MM.1S (cell line): ENCODE measurements at regions not wholly inside any gene's neighbourhood (a gene's known extent, or its start where the extent isn't known, plus 50 kb on each side); places are given as distances from the start of the nearest gene placed in this dataset.
"Not testable (repeated sequence)": the region's sequence is repeated elsewhere in the genome, so short reads cannot be mapped to it uniquely, and the experiment has no call there.

ENCODE experiments used
- DNase-seq: peaks from one replicate; pipeline ENCODE4 v3.0.0-alpha.2; 2015
- H2AFZ ChIP-seq: fragments of 300-600 bp; sonication (generic); 2 replicates; pipeline ENCODE4 v1.6.0; 2016; ENCODE audit warnings: antibody characterized with exemption, low read length
- H3F3A ChIP-seq: fragments of 300-600 bp; sonication (generic); 2 replicates; pipeline ENCODE4 v1.6.1; 2016; ENCODE audit warnings: mild to moderate bottlenecking, antibody characterized with exemption, low read length, moderate library complexity, mixed read lengths; ENCODE audit not compliant: insufficient read depth
- H3K27ac ChIP-seq: fragments of 300-600 bp; sonication (generic); 2 replicates; pipeline ENCODE4 v1.5.1; 2016; ENCODE audit warnings: mild to moderate bottlenecking, low read length
- H3K27me3 ChIP-seq: fragments of 300-600 bp; sonication (generic); replicated peaks from 2 replicates; pipeline ENCODE4 v1.6.0; 2016; ENCODE audit warnings: low read length; ENCODE audit not compliant: insufficient read depth
- H3K36me3 ChIP-seq: fragments of 300-600 bp; sonication (generic); replicated peaks from 2 replicates; pipeline ENCODE4 v1.6.1; 2016; ENCODE audit warnings: mild to moderate bottlenecking, low read length, mixed read lengths; ENCODE audit not compliant: insufficient read depth
- H3K4me1 ChIP-seq: fragments of 300-600 bp; sonication (generic); 2 replicates; pipeline ENCODE4 v1.6.1; 2016; ENCODE audit warnings: low read length, mixed read lengths
- H3K4me2 ChIP-seq: fragments of 300-600 bp; sonication (generic); 2 replicates; pipeline ENCODE4 v1.6.0; 2016; ENCODE audit warnings: low read depth, low read length
- H3K4me3 ChIP-seq: fragments of 300-600 bp; sonication (generic); 2 replicates; pipeline ENCODE4 v1.5.1; 2016; ENCODE audit warnings: low read length, mixed read lengths
- H3K79me2 ChIP-seq: fragments of 300-600 bp; sonication (generic); 2 replicates; pipeline ENCODE4 v1.6.1; 2016; ENCODE audit warnings: mixed run types, low read length, mixed read lengths
- H3K9ac ChIP-seq: fragments of 300-600 bp; sonication (generic); 2 replicates; pipeline ENCODE4 v1.6.1; 2016; ENCODE audit warnings: low read length, mixed read lengths
- H3K9me2 ChIP-seq: fragments of 300-600 bp; sonication (generic); replicated peaks from 2 replicates; pipeline ENCODE4 v1.6.1; 2016; ENCODE audit warnings: mild to moderate bottlenecking, low read length, mixed read lengths; ENCODE audit not compliant: insufficient read depth
- H3K9me3 ChIP-seq: fragments of 300-600 bp; sonication (generic); replicated peaks from 2 replicates; pipeline ENCODE4 v1.6.1; 2016; ENCODE audit warnings: mild to moderate bottlenecking, low read length, mixed read lengths; ENCODE audit not compliant: insufficient read depth
- H4K20me1 ChIP-seq: fragments of 300-600 bp; sonication (generic); 2 replicates; pipeline ENCODE4 v1.6.1; 2016; ENCODE audit warnings: mild to moderate bottlenecking, low read length, moderate library complexity, mixed read lengths; ENCODE audit not compliant: insufficient read depth
- CTCF ChIP-seq: fragments of 300-600 bp; sonication (generic); IDR thresholded peaks from 2 replicates; pipeline ENCODE4 v1.5.1; 2016; ENCODE audit warnings: antibody characterized with exemption, low read length, mixed read lengths
- EZH2 ChIP-seq: fragments of 300-600 bp; sonication (generic); optimal IDR thresholded peaks from 2 replicates; pipeline ENCODE3; 2017; ENCODE audit warnings: low read depth, mild to moderate bottlenecking, antibody characterized with exemption, low read length, mixed read lengths
- EZH2phosphoT487 ChIP-seq: fragments of 300-600 bp; sonication (generic); IDR thresholded peaks from 2 replicates; pipeline ENCODE4 v1.6.1; 2018; ENCODE audit warnings: antibody characterized with exemption, low read length

DNA sequence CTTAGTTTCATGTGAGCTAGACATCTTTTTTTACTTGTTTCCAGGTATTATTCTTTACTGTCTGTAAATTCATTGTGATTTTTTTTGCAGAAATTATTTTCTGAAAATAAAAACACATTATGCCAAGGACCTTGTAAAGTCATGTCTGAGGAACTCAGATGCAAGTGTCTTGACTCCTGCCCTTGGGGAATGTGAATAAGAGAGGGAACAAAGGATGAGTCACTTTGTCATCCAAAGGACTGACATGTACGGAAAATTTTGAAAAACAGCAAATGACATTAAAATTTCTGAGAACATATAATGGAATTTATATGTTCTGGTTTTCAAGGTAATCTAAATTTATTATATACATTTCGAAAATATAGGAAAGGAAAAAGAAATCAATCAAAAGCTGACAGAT, 660.4 kb downstream of the CD109 start:
- H4K20me1 ChIP-seq = no peaks in the 10 kb centered on the region
- no peak overlapping the region for H3K9ac ChIP-seq
- H2AFZ ChIP-seq = no peak overlapping the region
- no peak overlapping the region for H3K4me3 ChIP-seq
- no peaks in the 10 kb centered on the region for H3K9me3 ChIP-seq
- H3K9me2 ChIP-seq = no peaks in the 10 kb centered on the region
- no peaks in the 10 kb centered on the region for H3F3A ChIP-seq
- no peak for TF ChIP-seq CTCF
- TF ChIP-seq EZH2 = no peak
- TF ChIP-seq EZH2phosphoT487 = no peak
- no peaks in the 10 kb centered on the region for H3K27me3 ChIP-seq
- no peaks in the 10 kb centered on the region for H3K36me3 ChIP-seq
- no peak for DNase-seq
- H3K4me2 ChIP-seq = no peak overlapping the region
- H3K4me1 ChIP-seq = peaks cover 13% of the 10 kb centered on the region; the same call in 1 of the 2 replicates
- no peaks in the 10 kb centered on the region for H3K79me2 ChIP-seq
- no peak overlapping the region for H3K27ac ChIP-seq

DNA sequence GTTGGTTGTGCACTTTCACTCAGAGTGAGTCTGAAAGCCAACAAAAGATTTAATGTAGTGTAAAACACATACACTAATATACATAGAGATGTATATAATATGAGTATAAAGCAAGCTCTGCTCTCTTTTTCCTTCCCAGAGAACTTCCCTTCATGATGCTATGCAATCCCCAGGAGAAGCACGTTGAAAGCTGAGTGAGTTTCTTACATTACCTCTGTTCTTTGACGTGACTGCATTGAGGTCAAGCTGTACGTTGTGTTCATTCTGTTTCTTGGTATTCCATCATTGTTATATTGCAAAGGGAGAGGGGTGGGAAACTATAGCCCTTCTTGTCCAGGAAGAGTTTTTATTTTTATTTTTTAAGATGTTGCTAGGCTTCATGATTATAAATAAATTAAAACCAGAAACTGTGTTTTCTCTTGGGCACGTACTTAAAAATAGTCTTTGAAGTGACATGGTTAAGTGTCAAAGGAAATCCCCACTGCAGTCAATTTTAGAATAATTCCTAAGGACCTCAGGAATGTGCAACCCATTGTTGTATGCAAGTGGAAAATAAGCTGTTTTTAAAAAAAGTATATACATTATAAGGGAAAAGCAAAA, 651.0 kb downstream of the CD109 start:
- H3K36me3 ChIP-seq = no peaks in the 10 kb centered on the region
- H3K4me1 ChIP-seq = no peaks in the 10 kb centered on the region
- H3K4me3 ChIP-seq = no peak overlapping the region
- H3K27me3 ChIP-seq = no peaks in the 10 kb centered on the region
- H3K79me2 ChIP-seq = no peaks in the 10 kb centered on the region
- TF ChIP-seq EZH2 (no peak), CTCF (no peak), EZH2phosphoT487 (no peak)
- H3K9me2 ChIP-seq = no peaks in the 10 kb centered on the region
- no peak for DNase-seq
- H3K27ac ChIP-seq = no peak overlapping the region
- H2AFZ ChIP-seq = no peak overlapping the region
- H4K20me1 ChIP-seq = no peaks in the 10 kb centered on the region
- H3F3A ChIP-seq = no peaks in the 10 kb centered on the region
- no peak overlapping the region for H3K9ac ChIP-seq
- H3K9me3 ChIP-seq = no peaks in the 10 kb centered on the region
- no peak overlapping the region for H3K4me2 ChIP-seq

- no peaks in the 10 kb centered on the region for H3K9me3 ChIP-seq
- no peaks in the 10 kb centered on the region for H3K79me2 ChIP-seq
- DNase-seq = peak; percentile 11
- no peaks in the 10 kb centered on the region for H4K20me1 ChIP-seq
- H3K36me3 ChIP-seq = no peaks in the 10 kb centered on the region
- no peaks in the 10 kb centered on the region for H3F3A ChIP-seq
- no peaks in the 10 kb centered on the region for H3K27me3 ChIP-seq
- no peak overlapping the region for H3K4me3 ChIP-seq
- H2AFZ ChIP-seq = no peak overlapping the region
- H3K27ac ChIP-seq = no peak overlapping the region
- peak; percentile 28 for TF ChIP-seq CTCF
- TF ChIP-seq EZH2 = no peak
- H3K4me2 ChIP-seq = no peak overlapping the region
- no peaks in the 10 kb centered on the region for H3K4me1 ChIP-seq
- no peaks in the 10 kb centered on the region for H3K9me2 ChIP-seq
- no peak overlapping the region for H3K9ac ChIP-seq
These were observed 647.8 kb downstream of the CD109 start for GRCh38 chr6:74343804-74344203.

GRCh38 chr6:74343321-74343720, 647.3 kb downstream of the CD109 start:
- not testable (repeated sequence) for H3K27ac ChIP-seq, H3K79me2 ChIP-seq, H3K4me1 ChIP-seq, H3F3A ChIP-seq, H3K27me3 ChIP-seq, H3K9me3 ChIP-seq, H3K4me3 ChIP-seq, H3K9ac ChIP-seq, H4K20me1 ChIP-seq, H3K4me2 ChIP-seq, H3K36me3 ChIP-seq, H2AFZ ChIP-seq, H3K9me2 ChIP-seq, DNase-seq
